ENCODE measurements at regions not wholly inside any gene's neighbourhood (a gene's known extent, or its start where the extent isn't known, plus 50 kb on each side); places are given as distances from the start of the nearest gene placed in this dataset.
A peak's percentile ranks its signal among the peaks of the same experiment; 100 is the strongest.

- peak; percentile 54; the same call in 1 of the 2 replicates for TF ChIP-seq SOX5 (CRISPR knock-in tag; IDR thresholded peaks at IDR 0.05; ENCODE audit: borderline replicate concordance)
- no peak for TF ChIP-seq NR2C2 (CRISPR knock-in tag; IDR thresholded peaks at IDR 0.05; ENCODE audit: borderline replicate concordance)
- TF ChIP-seq ELF3 (CRISPR knock-in tag; IDR thresholded peaks at IDR 0.05) = peak; percentile 42; the same call in 1 of the 2 replicates
- 0 out of 2 replicates have a peak, but pooled peaks have one; percentile 21 for TF ChIP-seq ESRRA (CRISPR knock-in tag; IDR thresholded peaks at IDR 0.05; ENCODE audit: low read depth)
- TF ChIP-seq ZNF232 (CRISPR knock-in tag; IDR thresholded peaks at IDR 0.05; ENCODE audit: borderline replicate concordance) = no peak
- no peak for TF ChIP-seq ZFP37 (CRISPR knock-in tag; IDR thresholded peaks at IDR 0.05; ENCODE audit: borderline replicate concordance)
- TF ChIP-seq, protein P1, sequence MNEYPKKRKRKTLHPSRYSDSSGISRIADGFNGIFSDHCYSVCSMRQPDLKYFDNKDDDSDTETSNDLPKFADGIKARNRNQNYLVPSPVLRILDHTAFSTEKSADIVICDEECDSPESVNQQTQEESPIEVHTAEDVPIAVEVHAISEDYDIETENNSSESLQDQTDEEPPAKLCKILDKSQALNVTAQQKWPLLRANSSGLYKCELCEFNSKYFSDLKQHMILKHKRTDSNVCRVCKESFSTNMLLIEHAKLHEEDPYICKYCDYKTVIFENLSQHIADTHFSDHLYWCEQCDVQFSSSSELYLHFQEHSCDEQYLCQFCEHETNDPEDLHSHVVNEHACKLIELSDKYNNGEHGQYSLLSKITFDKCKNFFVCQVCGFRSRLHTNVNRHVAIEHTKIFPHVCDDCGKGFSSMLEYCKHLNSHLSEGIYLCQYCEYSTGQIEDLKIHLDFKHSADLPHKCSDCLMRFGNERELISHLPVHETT (CRISPR knock-in tag; conservative IDR thresholded peaks at IDR 0.05) = no peak
- TF ChIP-seq MAFF (IDR thresholded peaks at IDR 0.05; ENCODE audit: low read depth, low read length) = peak; percentile 64
- TF ChIP-seq FOXP1 (IDR thresholded peaks at IDR 0.05) = no peak
- TF ChIP-seq FOXP1 (CRISPR knock-in tag; IDR thresholded peaks at IDR 0.05) = 0 out of 2 replicates have a peak, but pooled peaks have one; percentile 21
- peak; percentile 49; the same call in 1 of the 2 replicates for TF ChIP-seq REPIN1 (CRISPR knock-in tag; IDR thresholded peaks at IDR 0.05; ENCODE audit: borderline replicate concordance, low read depth)
- TF ChIP-seq JUNB (CRISPR knock-in tag; IDR thresholded peaks at IDR 0.05; ENCODE audit: borderline replicate concordance) = no peak; the same call in 1 of the 2 replicates
- peak; percentile 87 for TF ChIP-seq ZMYM4 (CRISPR knock-in tag; IDR thresholded peaks at IDR 0.05)
- no peak for TF ChIP-seq SP5 (CRISPR knock-in tag; IDR thresholded peaks at IDR 0.05; ENCODE audit: borderline replicate concordance, low read depth)
- TF ChIP-seq MBNL3 (CRISPR knock-in tag; conservative IDR thresholded peaks at IDR 0.05) = no peak
- TF ChIP-seq ZNF569 (CRISPR knock-in tag; IDR thresholded peaks at IDR 0.05; ENCODE audit: borderline replicate concordance) = no peak
- TF ChIP-seq MYNN (CRISPR knock-in tag; IDR thresholded peaks at IDR 0.05; ENCODE audit: low read depth) = no peak
- TF ChIP-seq ZNF737 (CRISPR knock-in tag; IDR thresholded peaks at IDR 0.05; ENCODE audit: borderline replicate concordance) = no peak
- peak; percentile 96 for TF ChIP-seq ZNF614 (CRISPR knock-in tag; IDR thresholded peaks at IDR 0.05; ENCODE audit: borderline replicate concordance)
- no peak for TF ChIP-seq KLF15 (CRISPR knock-in tag; IDR thresholded peaks at IDR 0.05; ENCODE audit: borderline replicate concordance)
- no peak for TF ChIP-seq HOXA9 (CRISPR knock-in tag; IDR thresholded peaks at IDR 0.05; ENCODE audit: borderline replicate concordance)
- no peak for TF ChIP-seq HNF4G (IDR thresholded peaks at IDR 0.05; ENCODE audit: borderline replicate concordance, low read depth, low read length)
- no peak for TF ChIP-seq HNF4G (CRISPR knock-in tag; IDR thresholded peaks at IDR 0.05; ENCODE audit: borderline replicate concordance, low read depth)
- no peak for TF ChIP-seq ZNF678 (CRISPR knock-in tag; IDR thresholded peaks at IDR 0.05)
- TF ChIP-seq ZNF660 (CRISPR knock-in tag; IDR thresholded peaks at IDR 0.05; ENCODE audit: borderline replicate concordance, low read depth) = no peak
- TF ChIP-seq MTF2 (CRISPR knock-in tag; IDR thresholded peaks at IDR 0.05; ENCODE audit: borderline replicate concordance) = no peak
- TF ChIP-seq MAX (IDR thresholded peaks at IDR 0.05) = peak; percentile 58
- TF ChIP-seq KLF16 (CRISPR knock-in tag; IDR thresholded peaks at IDR 0.05) = no peak
- no peak for TF ChIP-seq ATAD3A (CRISPR knock-in tag; IDR thresholded peaks at IDR 0.05)
- no peak for TF ChIP-seq ZNF879 (CRISPR knock-in tag; IDR thresholded peaks at IDR 0.05)
- no peak for TF ChIP-seq KDM2A (CRISPR knock-in tag; IDR thresholded peaks at IDR 0.05; ENCODE audit: borderline replicate concordance, low read depth)
- TF ChIP-seq ZMYM2 (CRISPR knock-in tag; IDR thresholded peaks at IDR 0.05) = peak; percentile 75; the same call in 1 of the 2 replicates
- 0 out of 2 replicates have a peak, but pooled peaks have one; percentile 29 for TF ChIP-seq KDM1A (CRISPR knock-in tag; IDR thresholded peaks at IDR 0.05)
- TF ChIP-seq HNF4A (CRISPR knock-in tag; IDR thresholded peaks at IDR 0.05) = peak; percentile 81
- no peak for TF ChIP-seq FOXM1 (CRISPR knock-in tag; IDR thresholded peaks at IDR 0.05)
These were observed 226.6 kb downstream of the MYLK4 start (continued) for GRCh38 chr6:2524090-2524489.
